GM21619 (cell line): ENCODE measurements at regions not wholly inside any gene's neighbourhood (a gene's known extent, or its start where the extent isn't known, plus 50 kb on each side); places are given as distances from the start of the nearest gene placed in this dataset.

Experiments used
- ATAC-seq: cut with Tn5 transposase; IDR thresholded peaks from one replicate; pipeline ENCODE4 v1.9.1; 2021; ENCODE audit not compliant: unreplicated experiment

GRCh38 chr13:99827011-99827772 lies 144.4 kb downstream of the ZIC5 start:
- ATAC-seq = no peak

GRCh38 chr13:99823961-99824360 lies 147.6 kb downstream of the ZIC5 start:
- ATAC-seq = no peak

DNA sequence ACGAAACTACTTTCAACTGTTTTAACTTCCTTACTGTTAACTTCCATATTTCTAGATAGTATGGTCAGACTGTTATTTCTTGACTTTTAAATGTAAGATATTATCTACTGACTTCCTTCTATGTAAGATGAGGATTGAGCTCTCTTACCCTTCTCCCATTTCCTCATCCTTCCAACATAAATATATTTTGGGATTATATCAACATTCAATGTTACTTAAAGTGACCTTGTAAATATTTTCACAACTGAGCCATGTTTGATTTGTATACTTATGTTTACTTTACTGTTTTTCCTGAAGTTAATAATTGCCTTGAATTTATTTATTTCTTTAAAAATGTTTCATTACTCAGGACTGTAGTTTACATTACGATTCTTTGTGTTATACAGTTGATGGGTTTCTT lies 148.7 kb downstream of the ZIC5 start:
- no peak for ATAC-seq

DNA sequence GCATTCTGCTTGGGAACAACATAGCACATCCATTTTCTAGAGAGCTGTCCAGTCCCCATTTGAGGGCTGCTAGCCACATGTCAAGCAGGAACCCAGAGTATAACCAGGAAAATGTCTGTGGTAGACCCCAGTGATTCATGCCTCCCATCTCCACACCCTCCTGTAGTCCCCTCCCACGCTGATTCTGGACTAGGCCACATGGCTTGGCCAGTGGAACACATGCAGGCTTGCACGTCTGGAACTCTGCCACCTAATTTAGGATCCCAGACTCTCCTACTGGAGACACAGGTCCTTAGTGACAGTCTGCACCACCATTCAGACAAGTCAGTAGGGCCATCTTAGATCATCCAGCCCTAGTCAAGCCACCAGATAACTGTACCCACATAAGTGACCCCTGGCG lies 149.8 kb downstream of the ZIC5 start:
- ATAC-seq = no peak

DNA sequence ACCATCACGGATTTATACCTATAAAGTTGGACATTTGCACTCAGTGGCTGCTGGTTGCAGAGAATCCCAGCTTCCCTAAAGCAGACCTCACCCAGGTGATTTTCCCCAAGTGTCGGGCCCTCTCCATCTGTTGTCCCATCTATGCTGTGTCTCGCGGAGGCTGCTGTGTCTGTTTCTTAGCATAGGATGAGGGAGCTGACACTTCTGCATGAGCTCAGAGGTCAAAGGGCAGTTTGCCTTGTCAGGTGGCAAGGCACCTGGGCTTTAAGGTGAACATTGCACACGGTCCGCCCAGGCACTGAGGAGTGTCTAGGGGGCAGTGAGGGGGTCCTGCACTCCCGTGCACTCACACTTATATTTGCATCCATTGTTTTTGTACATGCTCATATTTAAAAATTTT lies 151.6 kb downstream of the ZIC5 start:
- no peak for ATAC-seq

DNA sequence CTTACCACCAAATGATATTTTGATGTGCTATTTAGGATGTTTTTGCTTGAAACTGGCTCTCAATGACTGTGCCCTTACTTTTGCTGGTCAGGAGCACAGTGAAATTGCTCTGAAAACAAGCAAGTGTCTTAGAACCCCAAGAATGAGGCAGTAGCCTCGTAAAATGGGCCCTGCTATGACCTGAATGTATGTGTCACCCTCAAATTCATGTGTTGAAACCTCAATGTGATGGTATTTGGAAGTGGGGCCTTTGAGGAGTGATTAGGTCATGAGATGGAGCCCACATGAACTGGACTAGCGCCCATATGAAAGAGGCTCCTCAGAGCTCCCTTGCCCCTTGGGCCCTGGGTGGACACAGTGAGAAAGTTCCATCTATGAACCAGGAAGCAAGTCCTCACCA lies 155.2 kb downstream of the ZIC5 start:
- no peak for ATAC-seq

DNA sequence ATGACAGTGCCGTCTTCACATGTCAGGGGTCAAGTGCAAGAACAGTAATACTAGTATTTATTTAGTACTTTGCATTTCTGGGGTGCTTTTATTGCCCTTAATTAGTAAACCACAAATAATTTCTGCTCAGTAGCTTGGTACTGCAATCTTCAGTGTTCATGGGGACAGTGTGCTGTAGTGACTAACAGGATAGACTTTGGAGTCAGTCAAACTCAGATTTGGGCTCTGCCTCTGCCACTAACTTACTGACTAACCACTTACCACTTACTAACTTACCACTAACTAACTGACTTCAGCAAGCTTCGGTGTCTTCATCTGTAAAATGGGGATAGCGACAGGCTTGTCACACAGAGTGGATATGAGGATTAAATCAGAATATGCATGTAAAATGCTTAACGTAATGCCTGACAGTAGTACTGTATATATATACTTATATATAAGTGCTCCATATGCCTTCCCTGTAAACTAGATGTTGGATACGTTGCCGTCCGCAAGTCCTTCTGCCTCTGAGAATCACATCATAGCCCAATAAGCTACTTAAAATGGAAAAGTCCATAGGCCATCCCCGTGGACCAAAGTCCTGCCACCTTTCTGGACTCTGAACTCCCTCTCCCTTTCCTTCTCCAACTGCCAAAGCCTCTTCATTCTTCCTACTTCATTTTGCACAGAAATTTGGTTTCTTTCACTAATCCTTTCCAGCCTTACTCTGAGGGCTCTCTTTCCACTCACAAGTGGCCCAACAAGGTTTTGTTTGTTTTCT lies 158.1 kb downstream of the ZIC5 start:
- no peak for ATAC-seq

DNA sequence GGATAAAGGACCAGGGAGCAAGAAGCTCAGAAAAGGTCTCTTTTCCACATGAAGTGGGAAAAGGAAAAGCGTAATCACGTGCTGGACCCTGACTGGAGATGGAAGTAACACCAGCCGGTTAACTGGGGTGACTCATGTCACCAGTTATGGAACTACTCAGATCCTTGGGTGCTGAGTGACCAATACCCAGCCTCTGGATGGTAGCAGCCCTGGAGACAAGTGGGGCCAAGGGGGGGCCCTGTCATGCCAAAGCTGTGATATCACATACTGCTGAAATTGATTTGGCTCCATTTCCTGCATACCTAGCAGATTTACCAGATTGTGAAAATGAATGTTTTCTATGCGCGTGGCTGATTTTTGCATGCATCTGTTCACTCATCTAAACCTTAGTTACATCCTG lies 158.9 kb downstream of the ZIC5 start:
- no peak for ATAC-seq

GRCh38 chr13:99811067-99811700 lies 160.4 kb downstream of the ZIC5 start:
- no peak for ATAC-seq

- ATAC-seq = no peak
Observed at GRCh38 chr13:99809926-99810325, 161.6 kb downstream of the ZIC5 start.

GRCh38 chr13:99809496-99809895 lies 162.1 kb downstream of the ZIC5 start:
- no peak for ATAC-seq

- ATAC-seq = no peak
Observed at GRCh38 chr13:99808786-99809185, 162.8 kb downstream of the ZIC5 start.

DNA sequence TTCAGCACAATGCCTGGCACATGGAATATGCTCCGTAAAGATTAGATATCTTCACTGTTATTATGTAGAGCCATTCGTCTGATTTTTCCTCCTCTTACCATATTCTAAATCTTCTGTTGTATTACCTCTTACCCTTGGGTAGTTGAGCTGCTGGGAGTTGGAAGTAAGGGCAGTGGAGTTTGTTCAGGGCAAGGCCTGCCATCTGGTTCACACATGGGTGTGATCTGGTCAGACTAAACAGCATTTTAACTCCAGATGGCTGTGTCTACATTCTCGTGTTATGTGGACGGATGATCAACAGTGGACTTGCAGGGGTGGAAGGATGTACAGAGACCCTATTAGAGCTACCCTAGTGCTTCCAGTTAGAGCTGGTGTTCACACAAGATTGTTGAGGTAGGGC lies 164.9 kb downstream of the ZIC5 start:
- ATAC-seq = no peak

GRCh38 chr13:99805361-99805760 lies 166.2 kb downstream of the ZIC5 start:
- no peak for ATAC-seq

- no peak for ATAC-seq
Observed at GRCh38 chr13:99803141-99803540, 168.4 kb downstream of the ZIC5 start.

- no peak for ATAC-seq
Observed at GRCh38 chr13:99802416-99802815, 169.2 kb downstream of the ZIC5 start.

DNA sequence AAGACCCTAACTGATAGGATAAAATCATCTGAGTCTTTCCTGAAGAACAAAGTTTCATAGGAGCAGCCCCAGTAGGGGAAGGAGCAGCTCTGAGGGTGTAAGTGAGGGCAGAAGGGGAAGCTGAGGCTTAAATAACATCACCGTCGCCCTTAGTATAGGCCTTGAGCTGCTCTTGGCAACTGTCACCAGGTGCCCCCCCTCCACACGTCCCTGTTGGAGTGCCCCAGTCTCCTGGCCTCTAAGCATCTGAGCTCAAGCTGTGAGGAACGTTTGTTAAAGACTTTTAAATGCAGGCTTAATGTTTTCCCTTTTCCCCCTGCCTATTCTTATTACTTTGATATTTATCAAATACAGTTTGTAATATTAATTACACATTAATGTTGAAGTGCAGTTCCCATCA lies 170.6 kb downstream of the ZIC5 start:
- ATAC-seq = no peak

DNA sequence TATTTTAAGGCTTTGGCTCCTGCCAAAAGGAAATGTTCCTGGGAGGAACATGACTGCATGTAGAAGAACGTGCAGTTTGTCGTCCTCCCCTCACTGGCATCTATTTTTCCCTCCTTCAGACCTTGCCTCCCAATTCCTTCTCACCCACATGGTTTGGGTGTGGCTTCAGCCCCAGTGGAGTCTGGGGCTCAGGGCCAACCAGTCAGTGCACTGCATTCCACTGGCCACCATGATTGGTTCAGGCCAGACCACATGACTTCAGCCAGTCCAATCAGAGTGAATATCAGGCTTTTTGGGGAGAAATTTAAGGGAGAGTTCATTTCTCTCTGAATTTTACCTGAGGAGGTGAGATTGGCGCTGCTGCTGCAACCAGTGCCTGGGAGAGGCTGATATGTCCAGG lies 171.6 kb downstream of the ZIC5 start:
- no peak for ATAC-seq

DNA sequence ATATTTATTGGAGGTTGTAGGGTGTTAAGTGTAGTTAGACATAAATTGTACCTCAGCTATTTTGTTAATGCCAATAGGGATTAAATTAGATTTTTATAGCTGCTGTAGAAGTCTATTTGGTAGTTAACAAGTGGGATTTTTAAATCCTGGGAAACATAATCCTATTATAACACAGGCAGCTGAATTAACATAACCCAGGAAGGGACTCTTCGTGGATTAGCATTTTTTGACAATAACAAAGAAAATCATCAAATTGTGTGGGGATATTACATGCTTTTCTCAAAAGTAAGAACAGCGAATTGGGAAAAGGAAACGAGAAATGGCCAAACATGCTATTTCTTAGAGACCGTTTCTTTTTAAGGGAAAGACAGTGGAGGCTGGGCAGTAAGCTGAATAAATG lies 172.8 kb downstream of the ZIC5 start:
- ATAC-seq = no peak

DNA sequence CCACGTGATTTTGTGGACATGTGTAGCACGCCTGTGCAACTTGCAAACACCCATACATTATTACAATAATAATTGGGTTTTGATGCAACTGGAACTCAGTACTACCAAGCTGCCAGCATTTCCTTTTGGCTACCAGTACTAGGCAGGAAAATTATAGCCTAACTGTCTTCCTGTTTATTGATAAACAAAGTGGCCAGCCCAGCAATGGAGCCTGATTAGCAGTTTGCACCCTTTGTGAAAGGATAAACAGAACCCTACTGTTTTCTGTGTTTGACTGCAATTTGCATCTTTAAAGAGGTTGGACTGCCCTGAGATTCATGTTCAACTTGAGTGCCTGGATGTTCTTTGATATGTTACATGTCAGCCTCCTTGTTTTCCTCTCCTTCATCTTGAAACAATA lies 173.9 kb downstream of the ZIC5 start:
- ATAC-seq = no peak

DNA sequence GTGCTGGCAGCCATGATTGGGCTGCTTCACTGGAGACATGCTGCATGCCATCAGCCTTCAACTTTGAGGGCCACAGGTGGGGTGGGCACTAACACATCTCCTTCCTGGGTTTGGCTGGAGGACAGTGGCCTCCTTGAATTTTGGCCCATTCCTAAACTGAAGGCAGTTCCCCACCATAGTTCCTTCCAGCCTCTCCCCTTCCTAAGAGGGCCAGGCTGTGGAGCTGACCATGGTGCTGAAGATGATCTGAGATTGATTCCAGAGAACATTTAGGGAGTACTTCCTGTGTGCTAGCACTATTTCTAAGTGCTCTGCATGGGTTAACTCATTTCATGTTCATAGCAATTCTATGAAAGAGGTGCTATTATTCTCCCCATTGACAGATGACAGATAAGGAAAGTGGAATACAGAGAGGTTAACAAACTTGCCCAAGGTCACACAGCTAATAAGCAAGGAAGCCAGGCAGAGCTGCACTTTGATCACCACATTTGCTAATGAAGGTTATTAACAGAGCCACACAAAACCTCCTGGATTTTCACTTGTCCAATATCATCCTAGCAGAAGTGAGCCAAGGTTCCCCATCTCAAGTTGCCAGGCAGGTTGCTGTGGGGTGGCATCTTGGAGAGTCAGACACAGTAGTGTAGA lies 175.3 kb downstream of the ZIC5 start:
- ATAC-seq = no peak
